HG02973 (cell line): ENCODE measurements at regions not wholly inside any gene's neighbourhood (a gene's known extent, or its start where the extent isn't known, plus 50 kb on each side); places are given as distances from the start of the nearest gene placed in this dataset.
"Not testable (repeated sequence)": the region's sequence is repeated elsewhere in the genome, so short reads cannot be mapped to it uniquely, and the experiment has no call there.

Experiments
- ATAC-seq: cut with Tn5 transposase; IDR thresholded peaks from one replicate; pipeline ENCODE4 v1.9.1; 2021; ENCODE audit warnings: moderate library complexity; ENCODE audit not compliant: unreplicated experiment

- ATAC-seq = not testable (repeated sequence)
These were observed 68.1 kb downstream of the GOLGA6L6 start for GRCh38 chr15:20473465-20473864.

DNA sequence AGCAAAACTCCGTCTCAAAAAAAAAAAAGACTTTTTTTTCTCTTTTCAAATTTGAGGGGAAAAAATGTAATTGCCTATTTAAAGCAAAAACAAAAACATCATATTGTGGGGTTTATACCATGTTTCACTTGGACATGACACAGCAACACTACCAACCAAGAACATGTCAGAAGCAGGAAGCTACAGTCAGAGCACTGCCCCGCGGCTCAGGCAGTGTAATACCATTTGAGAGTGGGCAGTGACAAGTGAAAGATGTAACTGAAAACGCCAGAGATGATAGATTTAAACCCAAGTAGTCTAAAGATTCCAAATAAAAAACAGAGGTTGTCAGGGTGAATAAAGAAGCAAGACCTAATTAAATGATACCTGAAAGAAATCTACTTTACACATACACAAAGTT, 68.6 kb downstream of the GOLGA6L6 start:
- not testable (repeated sequence) for ATAC-seq

GRCh38 chr15:20470810-20471209, 70.8 kb downstream of the GOLGA6L6 start:
- not testable (repeated sequence) for ATAC-seq

- ATAC-seq = not testable (repeated sequence)
These were observed 100.5 kb downstream of the GOLGA6L6 start for GRCh38 chr15:20441138-20441537.

- not testable (repeated sequence) for ATAC-seq
These were observed 101.2 kb downstream of the GOLGA6L6 start for GRCh38 chr15:20440390-20440789.

DNA sequence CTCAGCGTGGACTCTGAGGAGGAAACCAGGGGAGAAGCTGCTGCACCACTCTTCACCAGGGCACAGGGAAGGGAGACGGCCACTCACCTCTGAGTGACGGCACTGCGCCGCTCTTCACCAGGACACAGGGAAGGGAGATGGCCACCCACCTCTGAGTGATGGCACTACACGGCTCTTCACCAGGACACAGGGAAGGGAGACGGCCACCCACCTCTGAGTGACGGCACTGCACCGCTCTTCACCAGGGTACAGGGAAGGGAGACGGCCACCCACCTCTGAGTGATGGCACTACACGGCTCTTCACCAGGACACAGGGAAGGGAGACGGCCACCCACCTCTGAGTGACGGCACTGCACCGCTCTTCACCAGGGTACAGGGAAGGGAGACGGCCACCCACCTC, 102.5 kb downstream of the GOLGA6L6 start:
- ATAC-seq = not testable (repeated sequence)

DNA sequence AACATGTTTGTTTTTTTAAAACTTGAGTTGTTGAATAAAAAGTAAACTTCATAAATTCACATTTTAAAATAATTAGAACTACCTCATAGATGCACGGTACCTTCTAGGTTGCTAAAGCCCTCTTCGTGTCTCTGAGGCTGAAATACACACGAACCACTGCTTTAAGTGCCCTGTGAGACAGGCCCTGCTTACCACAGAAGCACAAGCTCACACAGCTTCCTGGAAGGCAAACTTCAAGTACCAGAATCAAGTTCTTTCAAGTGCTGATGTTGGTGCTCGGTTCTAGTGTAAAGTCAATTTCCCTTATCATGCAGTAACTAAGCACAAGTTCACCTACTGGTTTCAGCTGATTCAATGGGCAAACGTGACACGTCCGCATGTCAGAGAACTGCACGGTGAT, 103.3 kb downstream of the GOLGA6L6 start:
- ATAC-seq = not testable (repeated sequence)

DNA sequence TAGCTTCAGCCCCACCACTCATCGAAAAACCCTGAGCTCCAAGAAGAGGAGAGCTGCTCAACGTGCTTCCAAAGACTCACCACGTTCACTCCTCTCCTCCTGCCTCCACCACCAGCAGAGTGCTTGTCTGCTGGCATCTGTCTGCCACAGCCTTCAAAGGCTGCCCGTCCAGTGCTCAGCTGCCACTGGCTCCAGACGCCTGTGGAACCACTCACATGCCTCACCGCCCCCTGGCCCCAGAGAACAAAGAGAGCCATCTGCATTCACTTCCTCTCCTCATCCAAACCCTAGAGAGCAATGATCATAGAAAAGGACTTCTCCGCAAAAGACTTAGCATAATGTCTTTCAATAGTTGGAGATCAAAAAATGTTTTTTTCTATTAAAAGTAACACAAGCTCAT, 108.1 kb downstream of the GOLGA6L6 start:
- not testable (repeated sequence) for ATAC-seq

DNA sequence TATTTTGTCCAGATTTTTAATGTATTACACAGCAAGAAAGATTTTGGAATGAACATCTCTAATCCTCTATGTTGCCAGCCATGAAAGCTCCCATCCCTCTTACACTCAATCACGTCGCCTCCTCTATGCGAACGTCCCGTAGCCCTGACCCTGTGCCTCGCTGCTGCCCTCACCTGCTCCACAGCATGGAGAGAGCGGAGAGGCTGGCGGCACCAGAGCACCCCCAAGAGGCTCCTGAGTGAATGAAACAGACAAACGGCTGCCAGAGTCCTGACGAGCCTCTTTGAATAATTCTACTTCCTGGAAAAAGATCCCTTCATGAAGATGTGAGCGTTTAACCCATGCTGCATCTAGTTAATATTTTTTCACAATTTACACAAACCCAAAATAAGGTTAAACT, 111.1 kb downstream of the GOLGA6L6 start:
- ATAC-seq = not testable (repeated sequence)

DNA sequence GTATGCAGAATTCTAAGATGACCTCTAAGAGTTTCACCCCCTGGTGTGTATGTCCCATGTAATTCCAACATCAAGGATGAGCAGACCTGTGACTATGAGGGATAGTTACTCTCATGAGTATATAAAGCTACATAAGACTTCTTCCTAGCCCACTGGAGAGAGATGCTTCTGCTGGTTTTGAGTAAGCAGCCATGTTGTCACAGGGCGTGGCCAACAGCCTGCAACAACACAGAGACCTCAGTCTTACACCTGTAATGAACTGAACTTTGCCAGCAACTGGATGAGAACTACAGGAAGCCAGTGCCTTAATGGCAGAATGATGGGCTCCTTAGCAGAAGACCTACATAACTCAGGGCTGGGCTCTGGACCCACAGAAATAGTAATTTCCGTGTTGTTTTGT, 120.9 kb downstream of the GOLGA6L6 start:
- not testable (repeated sequence) for ATAC-seq

DNA sequence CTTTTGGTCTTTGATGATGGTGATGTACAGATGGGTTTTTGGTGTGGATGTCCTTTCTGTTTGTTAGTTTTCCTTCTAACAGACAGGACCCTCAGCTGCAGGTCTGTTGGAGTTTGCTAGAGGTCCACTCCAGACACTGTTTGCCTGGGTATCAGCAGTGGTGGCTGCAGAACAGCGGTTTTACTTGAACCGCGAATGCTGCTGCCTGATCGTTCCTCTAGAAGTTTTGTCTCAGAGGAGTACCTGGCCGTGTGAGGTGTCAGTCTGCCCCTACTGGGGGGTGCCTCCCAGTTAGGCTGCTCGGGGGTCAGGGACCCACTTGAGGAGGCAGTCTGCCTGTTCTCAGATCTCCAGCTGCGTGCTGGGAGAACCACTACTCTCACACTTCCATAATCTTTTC, 125.0 kb downstream of the GOLGA6L6 start:
- not testable (repeated sequence) for ATAC-seq

DNA sequence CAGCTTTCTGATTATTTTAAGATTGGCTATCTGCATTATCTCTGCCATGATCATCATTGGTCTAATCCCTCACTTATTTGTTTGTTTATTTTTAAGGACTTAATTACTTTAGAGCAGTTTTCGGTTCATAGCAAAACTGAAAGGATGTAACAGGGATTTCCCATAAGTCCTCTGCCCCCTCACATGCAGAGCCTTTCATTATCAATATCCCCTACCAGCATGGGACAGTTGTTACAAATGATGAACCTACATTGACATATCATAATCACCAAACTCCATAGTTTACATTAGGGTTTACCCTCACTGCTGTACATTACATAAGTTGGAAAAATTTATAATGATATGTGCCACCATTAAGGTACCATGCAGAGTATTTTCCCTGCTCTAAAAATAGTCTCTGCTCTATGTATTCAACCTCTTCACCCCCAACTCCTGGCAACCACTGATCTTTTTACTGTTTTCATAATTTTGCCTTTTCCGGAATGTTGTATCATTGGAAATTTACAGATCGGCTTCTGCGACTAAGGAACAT, 131.9 kb downstream of the GOLGA6L6 start:
- not testable (repeated sequence) for ATAC-seq

GRCh38 chr15:20409247-20409646, 132.4 kb downstream of the GOLGA6L6 start:
- no peak for ATAC-seq

- no peak for ATAC-seq
These were observed 134.0 kb downstream of the GOLGA6L6 start for GRCh38 chr15:20407553-20407952.

- not testable (repeated sequence) for ATAC-seq
These were observed 137.0 kb downstream of the GOLGA6L6 start for GRCh38 chr15:20404571-20404970.

GRCh38 chr15:20402586-20402985, 139.0 kb downstream of the GOLGA6L6 start:
- ATAC-seq = not testable (repeated sequence)

DNA sequence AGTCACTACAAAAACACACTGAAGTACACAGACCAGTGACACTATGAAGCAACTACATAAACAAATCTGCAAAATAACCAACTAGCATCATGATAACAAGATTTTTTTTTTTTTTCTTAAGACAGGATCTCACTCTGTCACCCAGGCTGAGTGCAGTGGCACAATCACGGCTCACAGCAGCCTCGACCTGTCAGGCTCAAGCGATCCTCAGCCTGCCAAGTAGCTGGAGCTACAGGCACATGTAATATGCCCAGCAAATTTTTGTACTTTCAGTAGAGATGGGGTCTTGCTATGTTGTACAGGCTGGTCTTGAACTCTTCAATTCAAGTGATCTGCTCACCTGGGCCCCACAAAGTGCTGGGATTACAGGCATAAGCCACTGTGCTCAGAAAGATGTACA, 140.5 kb downstream of the GOLGA6L6 start:
- not testable (repeated sequence) for ATAC-seq

DNA sequence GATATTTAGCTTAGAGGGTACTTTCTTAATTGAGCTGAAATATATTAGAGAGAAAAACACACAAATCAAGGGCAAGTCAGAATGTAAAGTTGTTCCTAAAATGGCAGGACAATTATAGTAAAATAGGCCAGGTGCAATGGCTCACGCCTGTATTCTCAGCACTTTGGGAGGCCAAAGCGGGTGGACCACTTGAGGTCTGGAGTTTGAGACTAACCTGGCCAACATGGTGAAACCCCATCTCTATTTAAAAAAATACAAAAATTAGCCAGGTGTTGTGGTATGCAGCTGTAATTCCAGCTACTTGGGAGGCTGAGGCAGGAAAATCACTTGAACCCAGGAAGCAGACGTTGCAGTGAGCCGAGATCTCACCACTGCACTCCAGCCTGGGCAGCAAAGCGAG, 142.9 kb downstream of the GOLGA6L6 start:
- not testable (repeated sequence) for ATAC-seq

GRCh38 chr15:20388161-20388560, 153.4 kb downstream of the GOLGA6L6 start:
- ATAC-seq = not testable (repeated sequence)

DNA sequence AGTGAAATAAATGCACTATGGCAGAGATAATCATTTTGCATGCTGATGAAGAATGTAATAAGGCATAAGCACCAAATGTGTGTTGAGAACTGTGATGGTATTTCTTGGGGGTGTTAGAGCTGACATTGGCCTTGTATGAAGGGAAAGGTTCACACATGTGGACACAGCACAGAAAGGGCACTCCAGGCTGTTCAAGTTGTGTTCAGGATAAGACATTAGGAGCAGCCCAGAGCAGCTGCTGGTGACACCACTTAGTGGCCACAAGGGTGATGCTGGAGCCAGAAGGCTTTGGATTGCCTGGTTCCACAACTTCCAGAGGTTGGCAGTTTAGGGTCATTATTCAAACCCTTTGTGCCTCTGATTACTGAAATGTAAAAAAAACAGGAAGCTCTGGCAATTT, 155.4 kb downstream of the GOLGA6L6 start:
- ATAC-seq = no peak

- not testable (repeated sequence) for ATAC-seq
These were observed 161.4 kb downstream of the GOLGA6L6 start for GRCh38 chr15:20380199-20380598.

GRCh38 chr15:20376872-20377271, 164.7 kb downstream of the GOLGA6L6 start:
- ATAC-seq = no peak

GRCh38 chr15:20372416-20372815, 169.2 kb downstream of the GOLGA6L6 start:
- ATAC-seq = not testable (repeated sequence)
